ENCODE measurements at regions not wholly inside any gene's neighbourhood (a gene's known extent, or its start where the extent isn't known, plus 50 kb on each side); places are given as distances from the start of the nearest gene placed in this dataset.

DNA sequence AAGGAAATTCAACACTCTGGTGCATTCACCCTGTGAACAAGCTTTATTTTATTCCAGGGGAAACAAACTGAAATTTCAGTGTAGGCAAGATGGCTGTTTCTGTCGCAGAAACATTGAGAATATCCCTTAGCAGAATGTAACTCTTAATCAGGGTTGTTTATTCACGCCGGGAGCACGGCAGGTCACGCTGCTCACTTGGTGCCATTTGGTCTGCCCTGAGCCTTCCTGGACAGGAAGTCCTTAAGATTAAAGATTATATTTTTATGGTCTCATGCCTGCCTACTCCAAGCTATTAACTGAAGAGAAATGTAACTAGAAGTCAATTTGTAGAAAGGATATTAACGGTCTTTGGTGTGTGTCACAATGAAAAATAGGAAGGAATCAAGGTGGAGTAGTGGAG lies 185.3 kb upstream of the ARGLU1 start:
- no peak for TF ChIP-seq CTCF (conservative IDR thresholded peaks at IDR 0.05; ENCODE audit: low read length)
- no peak for TF ChIP-seq EZH2phosphoT487 (IDR thresholded peaks at IDR 0.05; ENCODE audit: borderline replicate concordance)
